Ovary (tissue), 7 donors: ENCODE measurements at regions not wholly inside any gene's neighbourhood (a gene's known extent, or its start where the extent isn't known, plus 50 kb on each side); places are given as distances from the start of the nearest gene placed in this dataset.

Experiments used
- DNase-seq, 5 donors: peaks; one replicate each; pipeline ENCODE4 v3.0.0-alpha.2; 2019 to 2020
- H3K27ac ChIP-seq, 2 donors: fragments of 200-600 bp; one replicate each; pipeline versions ENCODE4 v1.5.1 to v1.8.0; 2019 to 2022
- H3K27me3 ChIP-seq: fragments of 200-600 bp; one replicate; pipeline ENCODE4 v1.8.0; 2022
- H3K36me3 ChIP-seq: fragments of 200-600 bp; sonication (generic); one replicate; pipeline ENCODE4 v1.5.1; 2019
- H3K4me1 ChIP-seq: one replicate; pipeline ENCODE4 v1.8.1; 2013; ENCODE audit warnings: mild to moderate bottlenecking, moderate library complexity; ENCODE audit not compliant: insufficient read depth
- H3K4me3 ChIP-seq: fragments of 200-600 bp; sonication (generic); one replicate; pipeline ENCODE4 v1.5.1; 2017
- H3K9me3 ChIP-seq, 2 donors: fragments of 200-600 bp in 1 of 2; sonication (generic) in 1 of 2; one replicate each; pipeline versions ENCODE4 v1.5.1 to v1.8.1; 2013 to 2019; ENCODE audit warnings: mild to moderate bottlenecking in 1 of 2, moderate library complexity in 1 of 2
- EP300 ChIP-seq: sonication (generic); formaldehyde crosslinking; IDR thresholded peaks from one replicate; pipeline ENCODE4 v1.6.1; 2017; ENCODE audit warnings: antibody characterized with exemption
- POLR2A ChIP-seq: fragments of 450-650 bp; IDR thresholded peaks from one replicate; pipeline ENCODE4 v1.6.1; 2017; ENCODE audit warnings: antibody characterized with exemption, mild to moderate bottlenecking, moderate library complexity
- WGBS, 3 donors: extraction: QIAGEN DNeasy Blood & Tissue Kit in 1 of 3; methylation state at CpG; one replicate each; pipeline versions ENCODE4 v1.1.5 to v1.1.7; 2013 to 2017; 5-methylcytosine and 5-hydroxymethylcytosine counted together
- intact Hi-C, 4 donors: fragments of 100-400 bp; cut with DNase I; formaldehyde crosslinking; loops; one replicate each; pipeline versions ENCODE4 v1.11.0 to v1.15.1; 2022 to 2023
- TF ChIP-seq, protein P1 (sequence below), 3 donors: fragments of 450-650 bp in 2 of 3; fragments of 200-600 bp in 1 of 3; IDR thresholded peaks; one replicate each; pipeline versions ENCODE4 v1.5.1 to v1.8.0; 2016 to 2022; ENCODE audit warnings: antibody characterized with exemption in 3 of 3, mild to moderate bottlenecking in 1 of 3
- donor health status: DM: no; HTN: no; CAD: no; lungs with moderate emphysema.
- donor health status: DM: no; HTN: no; CAD: no.
- donor health status: Bipolar disorder and iron deficiency.
- donor health status: DM: no; HTN: no; CAD: no.
- donor health status: DM: yes; HTN: yes; CAD: no.

DNA sequence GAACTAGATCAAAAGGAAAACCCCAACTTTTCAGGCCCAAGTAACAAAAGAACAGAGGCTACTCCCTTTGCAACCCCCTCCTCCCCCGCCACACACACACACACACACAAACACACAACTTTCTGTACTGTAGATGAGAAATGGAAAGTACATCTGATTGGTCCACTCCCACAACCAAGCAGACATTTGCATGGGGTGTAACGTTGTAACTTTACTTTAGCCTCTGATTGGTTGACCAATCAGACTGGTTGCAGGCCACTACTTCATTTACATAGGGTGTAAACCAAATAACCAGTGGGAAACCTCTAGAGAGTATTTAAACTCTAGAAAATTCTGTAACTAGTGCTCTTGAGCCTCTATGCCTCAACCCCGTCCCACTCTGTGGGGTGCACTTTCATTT lies 425.5 kb downstream of the GXYLT1 start:
- Histone ChIP-seq H3K27me3 (no peaks in the 10 kb centered on the region), H3K9me3 (no peaks in the 10 kb centered on the region), H3K36me3 (no peaks in the 10 kb centered on the region), H3K4me3 (no peak overlapping the region), H3K27ac (no peak overlapping the region), H3K4me1 (no peaks in the 10 kb centered on the region)
- DNase-seq, result no peak
- WGBS, 3 donors, result 71 to 73% (median 72%) methylated on average over 3 of the region's 3 CpGs
- intact Hi-C loops, result no loop called here
- TF ChIP-seq, protein P1, sequence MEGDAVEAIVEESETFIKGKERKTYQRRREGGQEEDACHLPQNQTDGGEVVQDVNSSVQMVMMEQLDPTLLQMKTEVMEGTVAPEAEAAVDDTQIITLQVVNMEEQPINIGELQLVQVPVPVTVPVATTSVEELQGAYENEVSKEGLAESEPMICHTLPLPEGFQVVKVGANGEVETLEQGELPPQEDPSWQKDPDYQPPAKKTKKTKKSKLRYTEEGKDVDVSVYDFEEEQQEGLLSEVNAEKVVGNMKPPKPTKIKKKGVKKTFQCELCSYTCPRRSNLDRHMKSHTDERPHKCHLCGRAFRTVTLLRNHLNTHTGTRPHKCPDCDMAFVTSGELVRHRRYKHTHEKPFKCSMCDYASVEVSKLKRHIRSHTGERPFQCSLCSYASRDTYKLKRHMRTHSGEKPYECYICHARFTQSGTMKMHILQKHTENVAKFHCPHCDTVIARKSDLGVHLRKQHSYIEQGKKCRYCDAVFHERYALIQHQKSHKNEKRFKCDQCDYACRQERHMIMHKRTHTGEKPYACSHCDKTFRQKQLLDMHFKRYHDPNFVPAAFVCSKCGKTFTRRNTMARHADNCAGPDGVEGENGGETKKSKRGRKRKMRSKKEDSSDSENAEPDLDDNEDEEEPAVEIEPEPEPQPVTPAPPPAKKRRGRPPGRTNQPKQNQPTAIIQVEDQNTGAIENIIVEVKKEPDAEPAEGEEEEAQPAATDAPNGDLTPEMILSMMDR (IDR thresholded peaks at IDR 0.05), result no peak
- TF ChIP-seq EP300 (no peak), POLR2A (no peak)

DNA sequence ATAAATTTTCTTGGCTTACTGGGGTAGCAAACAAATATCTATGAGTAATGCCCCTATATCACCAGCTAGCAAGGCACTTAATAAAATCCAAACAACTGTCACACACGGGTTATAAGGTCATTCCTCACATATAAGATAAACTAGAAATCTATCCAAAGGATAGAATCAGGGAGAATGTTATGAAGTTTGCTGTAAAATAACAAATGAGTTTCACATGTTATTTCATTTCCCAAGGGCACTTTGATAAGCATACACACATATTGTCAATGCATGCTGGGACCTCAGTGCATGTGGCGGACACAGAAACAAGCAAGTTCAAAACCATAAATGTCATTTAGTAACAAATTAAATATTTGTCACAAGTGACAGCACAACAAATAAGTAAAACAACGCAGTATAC lies 429.4 kb downstream of the GXYLT1 start:
- Histone ChIP-seq H3K4me1 (no peaks in the 10 kb centered on the region), H3K27ac (no peak overlapping the region), H3K36me3 (no peaks in the 10 kb centered on the region), H3K4me3 (no peak overlapping the region), H3K9me3 (no peaks in the 10 kb centered on the region), H3K27me3 (no peaks in the 10 kb centered on the region)
- whole genome bisulfite sequencing, 3 donors, result 31 to 56% (median 33%) methylated on average over 3 of the region's 3 CpGs
- intact Hi-C loops, result no loop called here
- no peak for TF ChIP-seq EP300
- TF ChIP-seq, protein P1 (IDR thresholded peaks at IDR 0.05), result no peak
- no peak for TF ChIP-seq POLR2A
- DNase-seq, result no peak

DNA sequence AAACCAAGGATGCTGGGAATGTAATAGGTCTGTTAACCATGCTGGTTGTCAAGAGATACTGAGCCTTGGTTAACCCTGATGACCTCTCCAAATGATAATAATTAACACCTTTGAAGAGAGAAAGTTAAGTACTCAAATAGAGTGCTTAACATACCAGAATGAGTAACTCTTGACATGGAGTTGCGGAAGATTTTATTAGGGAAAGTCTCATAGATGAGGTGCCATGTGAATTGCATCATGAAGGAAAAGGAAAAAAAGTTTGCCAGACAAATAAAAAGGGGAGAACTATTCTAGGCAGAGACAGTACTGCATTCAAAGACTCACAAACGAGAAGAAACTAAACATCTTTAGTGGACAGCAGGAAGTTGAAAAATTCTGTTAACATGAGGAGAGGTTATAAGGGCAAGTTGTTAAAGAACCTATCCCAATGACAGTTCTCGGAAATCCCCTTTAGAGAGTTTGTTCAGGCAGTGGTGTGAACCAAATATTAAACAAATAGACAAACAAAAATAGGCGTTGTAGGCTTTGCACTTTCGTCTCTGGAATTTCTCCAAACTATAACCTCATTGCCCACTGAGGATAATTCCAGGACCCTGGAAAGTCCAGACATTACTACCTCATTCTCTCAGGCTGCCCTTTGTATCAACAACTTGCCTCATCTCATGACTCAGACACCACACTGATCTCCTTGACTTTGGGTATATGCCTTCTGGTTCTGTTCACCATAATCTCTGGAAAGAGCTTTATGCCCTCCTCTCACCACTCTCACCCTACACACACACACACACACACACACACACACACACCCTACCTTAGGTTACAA lies 435.0 kb downstream of the GXYLT1 start:
- Histone ChIP-seq H3K27me3 (no peaks in the 10 kb centered on the region), H3K4me1 (no peaks in the 10 kb centered on the region), H3K4me3 (no peak overlapping the region), H3K9me3 (no peaks in the 10 kb centered on the region), H3K27ac (no peak overlapping the region), H3K36me3 (no peaks in the 10 kb centered on the region)
- no peak for DNase-seq
- intact Hi-C loops, result no loop called here
- TF ChIP-seq, protein P1 (IDR thresholded peaks at IDR 0.05), result no peak
- no peak for TF ChIP-seq POLR2A
- TF ChIP-seq EP300, result no peak
- WGBS, 3 donors, result 48 to 58% (median 54%) methylated on average over 5 of the region's 5 CpGs

DNA sequence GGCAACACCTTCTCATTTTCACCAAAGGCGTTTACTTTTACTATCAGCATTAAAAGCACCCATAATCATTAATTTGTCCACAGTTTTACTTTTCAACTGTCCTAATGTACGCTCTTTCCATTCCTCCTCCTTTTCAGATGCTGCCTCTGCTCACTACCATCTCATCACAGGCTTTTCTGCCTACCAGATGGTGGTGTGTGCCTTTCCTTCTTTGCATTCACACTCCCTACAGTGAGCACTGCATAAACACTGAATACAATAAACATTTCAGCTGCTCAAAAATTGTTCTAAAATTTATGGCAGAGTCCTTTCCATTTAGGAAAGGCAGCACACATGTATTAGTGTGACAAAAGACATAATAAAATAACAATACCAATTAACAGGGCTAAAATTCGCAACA lies 435.7 kb downstream of the GXYLT1 start:
- WGBS, 3 donors, result 85 to 90% (median 88%) methylated on average over 3 of the region's 3 CpGs
- Histone ChIP-seq H3K4me1 (no peaks in the 10 kb centered on the region), H3K4me3 (no peak overlapping the region), H3K36me3 (no peaks in the 10 kb centered on the region), H3K9me3 (no peaks in the 10 kb centered on the region), H3K27me3 (no peaks in the 10 kb centered on the region), H3K27ac (no peak overlapping the region)
- intact Hi-C loops, result no loop called here
- TF ChIP-seq, protein P1 (IDR thresholded peaks at IDR 0.05), result no peak
- TF ChIP-seq EP300 (no peak), POLR2A (no peak)
- no peak for DNase-seq
